K562 (cell line): ENCODE measurements at regions not wholly inside any gene's neighbourhood (a gene's known extent, or its start where the extent isn't known, plus 50 kb on each side); places are given as distances from the start of the nearest gene placed in this dataset.

Source experiments
- ATAC-seq: fragments of 200-7000 bp; cut with Tn5 transposase; 3 replicates; pipeline ENCODE4 v1.9.1; 2020; ENCODE audit warnings: moderate library complexity
- BruUV-seq: library from RNA; stranded (reverse); fragments of 400-500 nt; replicated peaks from 2 replicates; lab custom pipeline; 2021; lab: Mats Ljungman, UMichigan
- CTCF ChIA-PET: fragments of 300-600 bp; formaldehyde crosslinking; extraction: SDS; loops from one replicate; lab custom pipeline; 2021; ENCODE audit warnings: low intra/inter-chr PET ratio; lab: Yijun Ruan, JAX
- POLR2A ChIA-PET: fragments of 300-600, 350-650 bp; sonication (Branson Sonifier 250); formaldehyde crosslinking; extraction: SDS; loops from one replicate; lab custom pipeline; 2021; ENCODE audit warnings: antibody characterized with exemption, inconsistent platforms; lab: Yijun Ruan, JAX
- DNase-seq, 4 experiments: peaks; one replicate each; pipeline versions ENCODE4 v3.0.0 to v3.0.0-alpha.2; 2011 to 2018; ENCODE audit warnings: low spot score in 3 of 4, mixed read lengths in 3 of 4; ENCODE audit errors: extremely low read depth in 1 of 4
- FAIRE-seq: peaks from 2 replicates; lab custom pipeline; 2011; peaks lifted over from hg19 to GRCh38; lab: Jason Lieb, UNC
- H2AFZ ChIP-seq: 2 replicates; pipeline ENCODE4 v1.6.0; 2011; ENCODE audit warnings: low read depth, low read length, control low read depth, inconsistent platforms
- H3K27ac ChIP-seq: fragments of 200-600 bp; 3 replicates; pipeline ENCODE4 v1.8.0; 2011; ENCODE audit warnings: low read depth, mild to moderate bottlenecking, control low read depth, inconsistent platforms, low read length, moderate library complexity, mixed read lengths; ENCODE audit errors: extremely low read depth
- H3K27me3 ChIP-seq, 2 experiments: fragments of 300-600 bp in 1 of 2; 2 replicates in 1 of 2; 3 replicates in 1 of 2; pipeline versions ENCODE4 v1.6.0 to v1.8.0; 2011; ENCODE audit warnings: inconsistent platforms in 2 of 2, low read length in 2 of 2, mild to moderate bottlenecking in 1 of 2, mixed read lengths in 1 of 2, moderate library complexity in 1 of 2; ENCODE audit not compliant: control insufficient read depth in 2 of 2, insufficient read depth in 2 of 2
- H3K36me3 ChIP-seq: fragments of 300-600 bp; 3 replicates; pipeline ENCODE4 v1.8.0; 2011; ENCODE audit warnings: mild to moderate bottlenecking, low read length, inconsistent platforms; ENCODE audit not compliant: control insufficient read depth, insufficient read depth
- H3K4me1 ChIP-seq, 2 experiments: fragments of 200-600 bp in 1 of 2; replicated peaks in 1 of 2; 2 replicates in 1 of 2; 3 replicates in 1 of 2; pipeline versions ENCODE4 v1.5.1 to v1.8.0; 2011; ENCODE audit warnings: inconsistent platforms in 2 of 2, low read length in 2 of 2, mild to moderate bottlenecking in 1 of 2, mixed read lengths in 1 of 2, moderate library complexity in 1 of 2; ENCODE audit not compliant: control insufficient read depth in 2 of 2, insufficient read depth in 2 of 2
- H3K4me2 ChIP-seq: 2 replicates; pipeline ENCODE4 v1.6.1; 2011; ENCODE audit warnings: low read length, control low read depth, inconsistent platforms, mixed read lengths; ENCODE audit not compliant: insufficient read depth
- H3K4me3 ChIP-seq: fragments of 200-600 bp; sonication (generic), shearing (Covaris generic); 2 replicates; pipeline ENCODE4 v1.5.1; 2016; ENCODE audit warnings: control low read depth, inconsistent platforms
- H3K79me2 ChIP-seq: fragments of 200-600 bp; 3 replicates; pipeline ENCODE4 v1.8.0; 2011; ENCODE audit warnings: low read length, inconsistent platforms; ENCODE audit not compliant: control insufficient read depth, insufficient read depth
- H3K9ac ChIP-seq, 2 experiments: 2 replicates each; pipeline versions ENCODE4 v1.6.0 to v1.6.1; 2011; ENCODE audit warnings: low read depth in 2 of 2, low read length in 2 of 2, control low read depth in 1 of 2, inconsistent platforms in 1 of 2, mild to moderate bottlenecking in 1 of 2, mixed read lengths in 1 of 2; ENCODE audit not compliant: insufficient read depth in 1 of 2
- H3K9me1 ChIP-seq: one replicate; pipeline ENCODE4 v1.6.0; 2011; ENCODE audit warnings: inconsistent platforms, mild to moderate bottlenecking, low read length, moderate library complexity; ENCODE audit not compliant: control insufficient read depth, insufficient read depth
- H3K9me3 ChIP-seq: replicated peaks from 2 replicates; pipeline ENCODE4 v1.5.1; 2011; ENCODE audit warnings: low read depth, low read length, inconsistent platforms; ENCODE audit not compliant: control insufficient read depth, insufficient read depth
- H4K20me1 ChIP-seq: replicated peaks from 2 replicates; pipeline ENCODE4 v1.6.1; 2011; ENCODE audit warnings: low read length, inconsistent platforms, mixed read lengths; ENCODE audit not compliant: control insufficient read depth, insufficient read depth
- MAFG ChIP-seq: fragments of 450-650 bp; conservative IDR thresholded peaks from 2 replicates; pipeline ENCODE4 v1.6.1; 2016; ENCODE audit warnings: missing genetic modification characterization, missing compliant biosample characterization
- NR3C1 ChIP-seq: sonication (generic); formaldehyde crosslinking; IDR thresholded peaks from 2 replicates; pipeline ENCODE4 v1.8.1; 2022; ENCODE audit warnings: missing genetic modification reagents
- PCBP1 ChIP-seq: fragments of 200-400 bp; formaldehyde crosslinking; IDR thresholded peaks from 2 replicates; pipeline ENCODE4 v1.6.1; 2018; ENCODE audit warnings: mild to moderate bottlenecking, low read depth, low read length; ENCODE audit not compliant: poor library complexity, severe bottlenecking
- ZKSCAN3 ChIP-seq: fragments of 250-450 bp; sonication (Bioruptor Pico); IDR thresholded peaks from 2 replicates; pipeline ENCODE4 v1.4.0; 2020
- ZNF696 ChIP-seq: fragments of 250-450 bp; sonication (Bioruptor Pico); conservative IDR thresholded peaks from 2 replicates; pipeline ENCODE4 v1.4.0; 2020; ENCODE audit warnings: mild to moderate bottlenecking, moderate library complexity
- WGBS: fragments of 100-300 bp; shearing (Covaris generic); methylation state at CpG from one replicate; pipeline ENCODE4 v1.1.6; 2016; ENCODE audit warnings: low coverage, mixed read lengths; ENCODE audit not compliant: insufficient coverage; ENCODE audit errors: missing lambda C conversion rate; 5-methylcytosine and 5-hydroxymethylcytosine counted together
- in situ Hi-C: fragments of 300-500 bp; cut with MboI; formaldehyde crosslinking; loops from 4 replicates; pipeline ENCODE4 v1.15.0; 2018; ENCODE audit warnings: inconsistent platforms, mixed read lengths
- intact Hi-C: fragments of 100-400 bp; cut with micrococcal nuclease; formaldehyde crosslinking; loops from 2 replicates; pipeline ENCODE4 v1.14.2; 2022
- TF ChIP-seq, protein P1 (sequence below): fragments of 250-450 bp; sonication (Bioruptor Pico); IDR thresholded peaks from 2 replicates; pipeline ENCODE4 v1.5.0; 2021; ENCODE audit warnings: mild to moderate bottlenecking, borderline replicate concordance
- TF ChIP-seq, protein P2 (sequence below), 2 experiments: fragments of 450-650 bp in 1 of 2; sonication (generic) in 1 of 2; formaldehyde crosslinking; conservative IDR thresholded peaks; 2 replicates each; pipeline versions ENCODE4 v1.4.0 to v1.8.1; 2020 to 2022; ENCODE audit warnings: mild to moderate bottlenecking in 1 of 2, missing genetic modification reagents in 1 of 2
- TF ChIP-seq, protein P3 (sequence below): fragments of 250-450 bp; sonication (Bioruptor Pico); IDR thresholded peaks from 2 replicates; pipeline ENCODE4 v1.5.0; 2020; ENCODE audit warnings: mild to moderate bottlenecking, borderline replicate concordance

DNA sequence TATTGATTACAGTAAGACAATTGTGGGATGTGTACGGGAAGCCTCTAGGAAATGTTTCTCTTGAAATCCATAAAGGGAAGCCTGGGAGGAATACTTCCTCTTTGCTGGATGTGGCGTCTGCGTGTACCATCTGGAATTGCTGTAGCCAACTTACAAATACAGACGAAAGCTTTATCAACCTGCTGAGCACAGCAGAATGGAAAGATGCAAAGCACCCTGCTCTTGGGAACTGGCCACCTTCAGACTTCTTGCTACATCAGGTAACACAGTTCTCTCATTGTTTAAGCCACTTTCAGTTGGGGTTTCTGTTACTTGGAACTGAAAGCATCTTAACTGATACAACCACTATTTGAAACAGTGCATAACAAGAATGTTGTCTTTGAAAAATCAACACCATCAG is 213.8 kb downstream of the HRH4 start (continued):
- no peak for TF ChIP-seq NR3C1 (CRISPR knock-in tag)
- TF ChIP-seq ZKSCAN3 (CRISPR knock-in tag), result no peak
- TF ChIP-seq, protein P1, sequence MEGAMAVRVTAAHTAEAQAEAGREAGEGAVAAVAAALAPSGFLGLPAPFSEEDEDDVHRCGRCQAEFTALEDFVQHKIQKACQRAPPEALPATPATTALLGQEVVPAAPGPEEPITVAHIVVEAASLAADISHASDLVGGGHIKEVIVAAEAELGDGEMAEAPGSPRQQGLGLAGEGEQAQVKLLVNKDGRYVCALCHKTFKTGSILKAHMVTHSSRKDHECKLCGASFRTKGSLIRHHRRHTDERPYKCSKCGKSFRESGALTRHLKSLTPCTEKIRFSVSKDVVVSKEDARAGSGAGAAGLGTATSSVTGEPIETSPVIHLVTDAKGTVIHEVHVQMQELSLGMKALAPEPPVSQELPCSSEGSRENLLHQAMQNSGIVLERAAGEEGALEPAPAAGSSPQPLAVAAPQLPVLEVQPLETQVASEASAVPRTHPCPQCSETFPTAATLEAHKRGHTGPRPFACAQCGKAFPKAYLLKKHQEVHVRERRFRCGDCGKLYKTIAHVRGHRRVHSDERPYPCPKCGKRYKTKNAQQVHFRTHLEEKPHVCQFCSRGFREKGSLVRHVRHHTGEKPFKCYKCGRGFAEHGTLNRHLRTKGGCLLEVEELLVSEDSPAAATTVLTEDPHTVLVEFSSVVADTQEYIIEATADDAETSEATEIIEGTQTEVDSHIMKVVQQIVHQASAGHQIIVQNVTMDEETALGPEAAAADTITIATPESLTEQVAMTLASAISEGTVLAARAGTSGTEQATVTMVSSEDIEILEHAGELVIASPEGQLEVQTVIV (CRISPR knock-in tag), result no peak

DNA sequence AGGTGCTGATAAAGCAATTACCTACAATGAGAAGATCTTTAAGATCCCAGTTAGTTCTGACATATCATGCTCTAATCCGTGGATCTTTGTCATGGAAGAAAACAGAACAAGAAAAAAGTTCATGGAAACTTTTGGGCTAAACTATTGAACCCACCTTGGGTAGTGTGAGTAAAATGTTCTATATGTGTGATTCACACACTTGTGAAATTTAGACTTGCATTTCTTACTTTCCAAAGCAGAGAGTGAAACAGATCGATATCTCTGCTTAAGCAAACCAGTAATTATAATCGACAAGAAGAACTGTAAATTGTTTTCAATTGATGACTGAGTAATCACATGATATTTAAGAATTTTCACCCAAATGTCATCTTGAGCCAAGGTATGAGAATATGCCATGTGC is 214.2 kb downstream of the HRH4 start:
- no peaks in the 10 kb centered on the region for H3K9me3 ChIP-seq
- no peak for DNase-seq
- H3K9ac ChIP-seq, result no peak overlapping the region
- H3K4me1 ChIP-seq, result no peaks in the 10 kb centered on the region
- H3K79me2 ChIP-seq, result no peaks in the 10 kb centered on the region
- no peaks in the 10 kb centered on the region for H3K9me1 ChIP-seq
- H3K4me2 ChIP-seq, result no peak overlapping the region
- no peak overlapping the region for H3K4me3 ChIP-seq
- TF ChIP-seq, protein P2, sequence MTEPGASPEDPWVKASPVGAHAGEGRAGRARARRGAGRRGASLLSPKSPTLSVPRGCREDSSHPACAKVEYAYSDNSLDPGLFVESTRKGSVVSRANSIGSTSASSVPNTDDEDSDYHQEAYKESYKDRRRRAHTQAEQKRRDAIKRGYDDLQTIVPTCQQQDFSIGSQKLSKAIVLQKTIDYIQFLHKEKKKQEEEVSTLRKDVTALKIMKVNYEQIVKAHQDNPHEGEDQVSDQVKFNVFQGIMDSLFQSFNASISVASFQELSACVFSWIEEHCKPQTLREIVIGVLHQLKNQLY (CRISPR knock-in tag; conservative IDR thresholded peaks at IDR 0.05), result no peak
- TF ChIP-seq, protein P3, sequence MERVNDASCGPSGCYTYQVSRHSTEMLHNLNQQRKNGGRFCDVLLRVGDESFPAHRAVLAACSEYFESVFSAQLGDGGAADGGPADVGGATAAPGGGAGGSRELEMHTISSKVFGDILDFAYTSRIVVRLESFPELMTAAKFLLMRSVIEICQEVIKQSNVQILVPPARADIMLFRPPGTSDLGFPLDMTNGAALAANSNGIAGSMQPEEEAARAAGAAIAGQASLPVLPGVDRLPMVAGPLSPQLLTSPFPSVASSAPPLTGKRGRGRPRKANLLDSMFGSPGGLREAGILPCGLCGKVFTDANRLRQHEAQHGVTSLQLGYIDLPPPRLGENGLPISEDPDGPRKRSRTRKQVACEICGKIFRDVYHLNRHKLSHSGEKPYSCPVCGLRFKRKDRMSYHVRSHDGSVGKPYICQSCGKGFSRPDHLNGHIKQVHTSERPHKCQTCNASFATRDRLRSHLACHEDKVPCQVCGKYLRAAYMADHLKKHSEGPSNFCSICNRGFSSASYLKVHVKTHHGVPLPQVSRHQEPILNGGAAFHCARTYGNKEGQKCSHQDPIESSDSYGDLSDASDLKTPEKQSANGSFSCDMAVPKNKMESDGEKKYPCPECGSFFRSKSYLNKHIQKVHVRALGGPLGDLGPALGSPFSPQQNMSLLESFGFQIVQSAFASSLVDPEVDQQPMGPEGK, result no peak
- TF ChIP-seq ZNF696 (no peak), MAFG (tag) (no peak), PCBP1 (no peak)
- no peaks in the 10 kb centered on the region for H3K36me3 ChIP-seq
- ATAC-seq, result no peak
- FAIRE-seq, result no peak
- no peak overlapping the region for H2AFZ ChIP-seq
- no peaks in the 10 kb centered on the region for H3K27me3 ChIP-seq
- CTCF ChIA-PET, result no interaction called here
- in situ Hi-C loops (no loop called here), intact Hi-C loops (no loop called here)
- no peaks in the 10 kb centered on the region for H4K20me1 ChIP-seq
- WGBS, result 0% methylated on average over 3 of the region's 3 CpGs
- no TSS peak for BruUV-seq
- POLR2A ChIA-PET, result interaction anchor here (0.7 kb wide), 1 partner anchor 24 kb away, joined by 3 read pairs; no protein-coding TSS in a partner anchor
- H3K27ac ChIP-seq, result no peak overlapping the region
